ENCODE measurements at regions not wholly inside any gene's neighbourhood (a gene's known extent, or its start where the extent isn't known, plus 50 kb on each side); places are given as distances from the start of the nearest gene placed in this dataset.

DNA sequence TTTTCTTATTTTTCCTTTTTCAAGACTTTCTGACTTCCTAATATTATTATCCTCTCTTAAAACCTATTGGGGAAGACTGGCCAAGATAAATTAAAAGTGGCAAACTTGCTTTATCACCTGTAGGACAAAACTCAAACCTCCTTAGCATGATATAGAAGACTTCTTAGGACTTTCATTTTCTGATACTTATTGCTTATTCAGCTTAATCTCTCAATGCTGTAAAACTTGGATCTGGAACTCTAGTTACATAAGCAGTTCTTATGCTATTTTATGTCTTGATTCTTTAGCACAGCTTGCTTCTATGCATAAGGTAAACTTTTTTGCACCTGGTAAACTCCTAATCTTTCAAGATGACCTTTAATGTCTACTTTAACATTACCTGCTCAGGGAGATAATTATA lies 382.3 kb upstream of the LRRC7 start:
- TF ChIP-seq TAF1 (IDR thresholded peaks at IDR 0.05; ENCODE audit: borderline replicate concordance, low read depth, low read length) (no peak), POLR2AphosphoS5 (IDR thresholded peaks at IDR 0.05; ENCODE audit: low read depth, low read length) (no peak)

Measured in GM12892 (cell line).